Upper lobe of right lung (tissue), 1 donor: ENCODE measurements at regions not wholly inside any gene's neighbourhood (a gene's known extent, or its start where the extent isn't known, plus 50 kb on each side); places are given as distances from the start of the nearest gene placed in this dataset.

Experiments used
- ATAC-seq: fragments of 200-7000 bp; cut with Tn5 transposase; one replicate; pipeline ENCODE4 v1.9.1; 2020; ENCODE audit warnings: mild to moderate bottlenecking, moderate library complexity
- DNase-seq: peaks from one replicate; pipeline ENCODE4 v3.0.0-alpha.2; 2020
- H3K27ac ChIP-seq: fragments of 200-600 bp; one replicate; pipeline ENCODE4 v1.8.0; 2022
- H3K27me3 ChIP-seq: fragments of 200-600 bp; one replicate; pipeline ENCODE4 v1.8.0; 2022; ENCODE audit warnings: mild to moderate bottlenecking
- H3K36me3 ChIP-seq: fragments of 200-600 bp; one replicate; pipeline ENCODE4 v1.8.0; 2022
- H3K4me1 ChIP-seq: fragments of 200-600 bp; one replicate; pipeline ENCODE4 v1.8.0; 2022
- H3K4me3 ChIP-seq: fragments of 200-600 bp; one replicate; pipeline ENCODE4 v1.8.0; 2022; ENCODE audit warnings: mild to moderate bottlenecking
- H3K9me3 ChIP-seq: fragments of 200-600 bp; one replicate; pipeline ENCODE4 v1.8.0; 2022
- CTCF ChIP-seq: fragments of 200-600 bp; IDR thresholded peaks from one replicate; pipeline ENCODE4 v1.8.0; 2022; ENCODE audit warnings: antibody characterized with exemption
- intact Hi-C: fragments of 100-400 bp; cut with DNase I; formaldehyde crosslinking; loops from one replicate; pipeline ENCODE4 v1.11.0; 2022
- donor health status: DM: no; HTN: yes; CAD: no; lungs with severe emphysema.

DNA sequence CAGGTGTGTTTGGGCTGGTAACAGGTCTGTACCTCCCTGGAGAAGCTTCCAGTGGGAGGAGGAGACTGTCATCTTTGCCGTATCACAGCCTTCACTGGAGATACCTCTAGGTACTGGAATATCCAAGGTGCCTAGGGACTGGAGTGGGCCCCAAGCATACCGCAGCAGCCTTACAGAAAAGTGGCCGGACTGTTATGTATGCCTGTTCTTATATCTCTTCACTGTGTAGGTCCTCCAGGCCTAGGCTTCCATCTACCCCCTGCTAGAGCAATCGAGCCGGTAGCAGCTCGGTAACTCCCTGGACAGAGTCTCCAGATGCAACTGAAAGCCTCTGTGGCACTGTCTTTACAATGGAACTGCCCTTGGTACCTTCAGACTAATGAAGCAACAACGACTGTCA lies 277.4 kb upstream of the GRIA3 start:
- no peaks in the 10 kb centered on the region for H3K36me3 ChIP-seq
- no peak for ATAC-seq
- no peaks in the 10 kb centered on the region for H3K27me3 ChIP-seq
- H3K4me3 ChIP-seq = no peak overlapping the region
- no peaks in the 10 kb centered on the region for H3K4me1 ChIP-seq
- TF ChIP-seq CTCF = no peak
- intact Hi-C loops = no loop called here
- no peaks in the 10 kb centered on the region for H3K9me3 ChIP-seq
- no peak overlapping the region for H3K27ac ChIP-seq
- no peak for DNase-seq

GRCh38 chrX:122907375-122907774 lies 276.7 kb upstream of the GRIA3 start:
- intact Hi-C loops = no loop called here
- no peak overlapping the region for H3K27ac ChIP-seq
- no peaks in the 10 kb centered on the region for H3K9me3 ChIP-seq
- H3K36me3 ChIP-seq = no peaks in the 10 kb centered on the region
- no peak overlapping the region for H3K4me3 ChIP-seq
- H3K27me3 ChIP-seq = no peaks in the 10 kb centered on the region
- no peaks in the 10 kb centered on the region for H3K4me1 ChIP-seq
- DNase-seq (no peak), ATAC-seq (no peak)
- no peak for TF ChIP-seq CTCF

GRCh38 chrX:122910697-122911096 lies 273.4 kb upstream of the GRIA3 start:
- H3K36me3 ChIP-seq = no peaks in the 10 kb centered on the region
- intact Hi-C loops = no loop called here
- ATAC-seq (no peak), DNase-seq (no peak)
- no peaks in the 10 kb centered on the region for H3K9me3 ChIP-seq
- TF ChIP-seq CTCF = no peak
- no peak overlapping the region for H3K27ac ChIP-seq
- no peaks in the 10 kb centered on the region for H3K27me3 ChIP-seq
- no peaks in the 10 kb centered on the region for H3K4me1 ChIP-seq
- no peak overlapping the region for H3K4me3 ChIP-seq

GRCh38 chrX:122913134-122913533 lies 270.9 kb upstream of the GRIA3 start:
- no peaks in the 10 kb centered on the region for H3K4me1 ChIP-seq
- no peak overlapping the region for H3K27ac ChIP-seq
- H3K9me3 ChIP-seq = no peaks in the 10 kb centered on the region
- no peak for TF ChIP-seq CTCF
- no peak overlapping the region for H3K4me3 ChIP-seq
- no peaks in the 10 kb centered on the region for H3K36me3 ChIP-seq
- ATAC-seq (no peak), DNase-seq (no peak)
- intact Hi-C loops = no loop called here
- no peaks in the 10 kb centered on the region for H3K27me3 ChIP-seq

GRCh38 chrX:122913764-122914163 lies 270.3 kb upstream of the GRIA3 start:
- ATAC-seq = no peak
- Histone ChIP-seq H3K4me3 (no peak overlapping the region), H3K36me3 (no peaks in the 10 kb centered on the region), H3K9me3 (no peaks in the 10 kb centered on the region), H3K4me1 (no peaks in the 10 kb centered on the region), H3K27ac (no peak overlapping the region), H3K27me3 (no peaks in the 10 kb centered on the region)
- TF ChIP-seq CTCF = no peak
- intact Hi-C loops = no loop called here
- DNase-seq = no peak

GRCh38 chrX:122914256-122914655 lies 269.8 kb upstream of the GRIA3 start:
- no peak for TF ChIP-seq CTCF
- Histone ChIP-seq H3K4me1 (no peaks in the 10 kb centered on the region), H3K4me3 (no peak overlapping the region), H3K36me3 (no peaks in the 10 kb centered on the region), H3K27ac (no peak overlapping the region), H3K27me3 (no peaks in the 10 kb centered on the region), H3K9me3 (no peaks in the 10 kb centered on the region)
- ATAC-seq = no peak
- intact Hi-C loops = no loop called here
- no peak for DNase-seq
